SK-N-SH (cell line): ENCODE measurements at regions not wholly inside any gene's neighbourhood (a gene's known extent, or its start where the extent isn't known, plus 50 kb on each side); places are given as distances from the start of the nearest gene placed in this dataset.

Experiments used
- CTCF ChIA-PET: fragments of 300-600, 350-600 bp; formaldehyde crosslinking; extraction: SDS; loops from one replicate; lab custom pipeline; 2021; lab: Yijun Ruan, JAX
- POLR2A ChIA-PET: fragments of 350-600 bp; sonication (Branson Sonifier 250); formaldehyde crosslinking; extraction: SDS; loops from one replicate; lab custom pipeline; 2020; ENCODE audit warnings: antibody characterized with exemption, inconsistent platforms; lab: Yijun Ruan, JAX
- DNase-seq: peaks from one replicate; pipeline ENCODE4 v3.0.0; 2012
- H2AFZ ChIP-seq: fragments of 200-600 bp; sonication (generic); 2 replicates; pipeline ENCODE4 v1.8.1; 2016; ENCODE audit warnings: antibody characterized with exemption, mild to moderate bottlenecking, low read depth
- H3F3A ChIP-seq: fragments of 200-600 bp; sonication (generic); replicated peaks from 2 replicates; pipeline ENCODE3; 2016; ENCODE audit warnings: antibody characterized with exemption, mild to moderate bottlenecking; ENCODE audit not compliant: insufficient read depth
- H3K27ac ChIP-seq, 2 experiments: fragments of 200-500 bp in 1 of 2; fragments of 200-600 bp in 1 of 2; sonication (Bioruptor generic) in 1 of 2; sonication (generic), shearing (Covaris generic) in 1 of 2; 2 replicates each; pipeline versions ENCODE4 v1.5.1 to v1.6.1; 2014 to 2016; ENCODE audit warnings: low read depth in 2 of 2, inconsistent platforms in 1 of 2, low read length in 1 of 2, mild to moderate bottlenecking in 1 of 2, mixed read lengths in 1 of 2
- H3K27me3 ChIP-seq: fragments of 200-600 bp; sonication (generic), shearing (Covaris generic); 2 replicates; pipeline ENCODE4 v1.6.1; 2016; ENCODE audit warnings: mixed run types; ENCODE audit not compliant: insufficient read depth
- H3K36me3 ChIP-seq, 2 experiments: fragments of 200-500 bp in 1 of 2; fragments of 200-600 bp in 1 of 2; sonication (Bioruptor generic) in 1 of 2; sonication (generic) in 1 of 2; replicated peaks in 1 of 2; 2 replicates each; pipeline versions ENCODE3 to v1.5.1; 2014 to 2016; ENCODE audit warnings: low read length in 1 of 2, mild to moderate bottlenecking in 1 of 2; ENCODE audit not compliant: insufficient read depth in 2 of 2, control insufficient read depth in 1 of 2
- H3K4me1 ChIP-seq, 2 experiments: fragments of 200-500 bp in 1 of 2; fragments of 200-600 bp in 1 of 2; sonication (Bioruptor generic) in 1 of 2; sonication (generic), shearing (Covaris generic) in 1 of 2; 2 replicates each; pipeline versions ENCODE4 v1.5.1 to v1.6.1; 2014 to 2016; ENCODE audit warnings: low read depth in 1 of 2, low read length in 1 of 2, mixed run types in 1 of 2; ENCODE audit not compliant: insufficient read depth in 2 of 2, control insufficient read depth in 1 of 2
- H3K4me2 ChIP-seq: fragments of 200-600 bp; sonication (generic), shearing (Covaris generic); 2 replicates; pipeline ENCODE4 v1.6.1; 2017; ENCODE audit warnings: mixed run types
- H3K4me3 ChIP-seq, 2 experiments: fragments of 200-500 bp in 1 of 2; fragments of 200-600 bp in 1 of 2; sonication (Bioruptor generic) in 1 of 2; sonication (generic), shearing (Covaris generic) in 1 of 2; 2 replicates each; pipeline versions ENCODE4 v1.5.1 to v1.8.1; 2014 to 2016; ENCODE audit warnings: low read depth in 2 of 2, inconsistent platforms in 1 of 2, low read length in 1 of 2, mild to moderate bottlenecking in 1 of 2, mixed read lengths in 1 of 2, moderate library complexity in 1 of 2
- H3K79me2 ChIP-seq: fragments of 200-600 bp; sonication (generic); 2 replicates; pipeline ENCODE4 v1.8.1; 2017; ENCODE audit warnings: mild to moderate bottlenecking; ENCODE audit not compliant: insufficient read depth
- H3K9ac ChIP-seq: fragments of 200-600 bp; sonication (generic); 2 replicates; pipeline ENCODE4 v1.6.1; 2017; ENCODE audit warnings: mixed run types
- H3K9me2 ChIP-seq: fragments of 200-600 bp; sonication (generic); 2 replicates; pipeline ENCODE4 v1.6.1; 2017; ENCODE audit warnings: mixed run types
- H3K9me3 ChIP-seq: fragments of 200-600 bp; sonication (generic); 2 replicates; pipeline ENCODE4 v1.6.1; 2017; ENCODE audit warnings: mixed run types, mild to moderate bottlenecking, moderate library complexity
- H4K20me1 ChIP-seq: fragments of 200-600 bp; sonication (generic); 2 replicates; pipeline ENCODE4 v1.6.1; 2017; ENCODE audit warnings: mild to moderate bottlenecking, mixed run types; ENCODE audit not compliant: insufficient read depth
- CHD2 ChIP-seq: fragments of 150-350 bp; IDR thresholded peaks from 2 replicates; pipeline ENCODE4 v1.6.1; 2018; ENCODE audit warnings: low read length; ENCODE audit not compliant: partially characterized antibody
- EP300 ChIP-seq, 2 experiments: IDR thresholded peaks; 2 replicates each; pipeline versions ENCODE4 v1.4.0 to v1.6.1; 2012; ENCODE audit warnings: borderline replicate concordance in 1 of 2, low read depth in 1 of 2, low read length in 1 of 2
- EZH2phosphoT487 ChIP-seq: fragments of 200-600 bp; sonication (generic); IDR thresholded peaks from 2 replicates; pipeline ENCODE4 v1.6.1; 2017; ENCODE audit warnings: low read depth, mixed run types, mild to moderate bottlenecking, antibody characterized with exemption, moderate library complexity, borderline replicate concordance
- FOXJ3 ChIP-seq: sonication (generic); formaldehyde crosslinking; IDR thresholded peaks from 2 replicates; pipeline ENCODE4 v1.5.1; 2020; ENCODE audit warnings: mild to moderate bottlenecking, missing genetic modification reagents
- FOXM1 ChIP-seq: IDR thresholded peaks from 2 replicates; pipeline ENCODE4 v1.4.0; 2012; ENCODE audit warnings: low read depth, mild to moderate bottlenecking
- MAX ChIP-seq: IDR thresholded peaks from 2 replicates; pipeline ENCODE4 v1.4.0; 2012; ENCODE audit warnings: low read depth
- MXI1 ChIP-seq: IDR thresholded peaks from 2 replicates; pipeline ENCODE4 v1.6.1; 2012; ENCODE audit warnings: mild to moderate bottlenecking, low read depth, low read length, improper control_type of control experiment
- NFIC ChIP-seq: IDR thresholded peaks from 2 replicates; pipeline ENCODE4 v1.4.0; 2012; ENCODE audit warnings: borderline replicate concordance
- NRF1 ChIP-seq: IDR thresholded peaks from 2 replicates; pipeline ENCODE4 v1.6.1; 2012; ENCODE audit warnings: low read depth, mild to moderate bottlenecking, low read length
- RAD21 ChIP-seq: IDR thresholded peaks from 2 replicates; pipeline ENCODE4 v1.6.1; 2012; ENCODE audit warnings: mild to moderate bottlenecking, low read length
- RCOR1 ChIP-seq: fragments of 150-350 bp; IDR thresholded peaks from 2 replicates; pipeline ENCODE4 v1.6.1; 2017; ENCODE audit warnings: antibody characterized with exemption, low read length
- REST ChIP-seq: IDR thresholded peaks from 2 replicates; pipeline ENCODE4 v1.6.1; 2012; ENCODE audit warnings: mild to moderate bottlenecking, low read depth, low read length, moderate library complexity
- RFX5 ChIP-seq: IDR thresholded peaks from 2 replicates; pipeline ENCODE4 v1.6.1; 2012; ENCODE audit warnings: mild to moderate bottlenecking, improper control_type of control experiment, low read length
- RXRA ChIP-seq: IDR thresholded peaks from 2 replicates; pipeline ENCODE4 v1.4.0; 2012; ENCODE audit warnings: low read depth, mild to moderate bottlenecking, borderline replicate concordance
- SIN3A ChIP-seq: IDR thresholded peaks from 2 replicates; pipeline ENCODE4 v1.6.1; 2012; ENCODE audit warnings: low read depth, mild to moderate bottlenecking, low read length, moderate library complexity, borderline replicate concordance
- SMC3 ChIP-seq: IDR thresholded peaks from 2 replicates; pipeline ENCODE4 v1.6.1; 2012; ENCODE audit warnings: low read depth, low read length, improper control_type of control experiment
- TAF1 ChIP-seq: IDR thresholded peaks from 2 replicates; pipeline ENCODE4 v1.6.1; 2012; ENCODE audit warnings: low read depth, mild to moderate bottlenecking, low read length, moderate library complexity, borderline replicate concordance
- TEAD4 ChIP-seq: IDR thresholded peaks from 2 replicates; pipeline ENCODE4 v1.4.0; 2012; ENCODE audit warnings: mild to moderate bottlenecking, borderline replicate concordance; ENCODE audit not compliant: insufficient read depth
- USF1 ChIP-seq: IDR thresholded peaks from 2 replicates; pipeline ENCODE4 v1.4.0; 2012; ENCODE audit warnings: low read depth, borderline replicate concordance
- USF2 ChIP-seq: fragments of 150-350 bp; IDR thresholded peaks from 2 replicates; pipeline ENCODE4 v1.6.1; 2017; ENCODE audit warnings: antibody characterized with exemption, low read length, low read depth, borderline replicate concordance
- WGBS: methylation state at CpG from one replicate; pipeline ENCODE4 v1.1.6; 2017; ENCODE audit warnings: low lambda C conversion rate; 5-methylcytosine and 5-hydroxymethylcytosine counted together

- WGBS: 28% methylated on average over 5 of the region's 5 CpGs
Observed at GRCh38 chr11:119889111-119889510, 160.1 kb upstream of the NECTIN1 start.

GRCh38 chr11:119888119-119888518 lies 159.1 kb upstream of the NECTIN1 start:
- Histone ChIP-seq H3K27me3 (peaks cover 12% of the 10 kb centered on the region), H3K4me2 (no peak overlapping the region), H3K4me3 (no peak overlapping the region), H3K9me2 (no peaks in the 10 kb centered on the region), H3K9me3 (no peaks in the 10 kb centered on the region), H2AFZ (no peak overlapping the region), H3K36me3 (no peaks in the 10 kb centered on the region), H3K27ac (peak overlapping the region in 1 of 2 experiments; percentile 100; a peak in 2 of 4 replicates), H4K20me1 (no peaks in the 10 kb centered on the region), H3K4me1 (peaks cover 0 to 63% of the 10 kb centered on the region in 2 experiments; a peak in 2 of 4 replicates), H3K9ac (no peak overlapping the region), H3F3A (no peaks in the 10 kb centered on the region), H3K79me2 (no peaks in the 10 kb centered on the region)
- ChIA-PET POLR2A (interaction anchor here (1.0 to 5.0 kb wide), 3 partner anchors 19 to 159 kb away, joined by 4 to 87 read pairs (median 6); partner anchors contain the start of gene NECTIN1), CTCF (interaction anchor here (1.4 to 6.2 kb wide), 4 partner anchors 10 to 219 kb away, joined by 4 to 46 read pairs (median 19); partner anchors contain the start of gene NECTIN1)
- WGBS: 30% methylated on average over 5 of the region's 5 CpGs
- no peak for DNase-seq
- TF ChIP-seq FOXJ3 (CRISPR knock-in tag) (no peak), REST (no peak), NFIC (no peak), EP300 (IDR thresholded peaks at IDR 0.05; ENCODE audit: borderline replicate concordance in 1 of 2, low read depth in 1 of 2, low read length in 1 of 2) (no peak), SIN3A (no peak), RCOR1 (no peak), TEAD4 (no peak), MAX (no peak), SMC3 (no peak), TAF1 (no peak)

More at GRCh38 chr11:119889111-119889510, 160.1 kb upstream of the NECTIN1 start:
- no peak overlapping the region for H2AFZ ChIP-seq
- H3K9me2 ChIP-seq: no peaks in the 10 kb centered on the region
- ChIA-PET POLR2A (interaction anchor here (1.0 to 5.0 kb wide), 2 partner anchors 109 to 160 kb away, joined by 4 to 87 read pairs; partner anchors contain the start of gene NECTIN1), CTCF (interaction anchor here (0.9 to 6.2 kb wide), 7 partner anchors 10 to 218 kb away, joined by 4 to 46 read pairs (median 8); partner anchors contain the start of gene NECTIN1)
- H3K27ac ChIP-seq: peak overlapping the region in 1 of 2 experiments; percentile 100; a peak in 2 of 4 replicates
- no peaks in the 10 kb centered on the region for H3K79me2 ChIP-seq
- no peak overlapping the region for H3K4me2 ChIP-seq
- no peaks in the 10 kb centered on the region for H4K20me1 ChIP-seq
- H3F3A ChIP-seq: no peaks in the 10 kb centered on the region
- TF ChIP-seq NFIC (no peak), NRF1 (no peak), CHD2 (no peak), EZH2phosphoT487 (no peak), RXRA (no peak), MXI1 (no peak), RAD21 (no peak), SMC3 (no peak), FOXM1 (no peak), USF2 (no peak), MAX (no peak), TEAD4 (no peak), RCOR1 (no peak), TAF1 (no peak), USF1 (no peak), RFX5 (no peak)
- DNase-seq: no peak
- H3K9me3 ChIP-seq: no peaks in the 10 kb centered on the region
- H3K4me3 ChIP-seq: no peak overlapping the region
- H3K4me1 ChIP-seq: peaks cover 0 to 71% of the 10 kb centered on the region in 2 experiments; a peak in 2 of 4 replicates
- no peak overlapping the region for H3K9ac ChIP-seq
- H3K36me3 ChIP-seq: no peaks in the 10 kb centered on the region
- H3K27me3 ChIP-seq: peaks cover 16% of the 10 kb centered on the region
